ENCODE measurements at regions not wholly inside any gene's neighbourhood (a gene's known extent, or its start where the extent isn't known, plus 50 kb on each side); places are given as distances from the start of the nearest gene placed in this dataset.

- ChIA-PET POLR2A (no interaction called here), CTCF (no interaction called here)
- H3K4me3 Mint-ChIP-seq: no peak overlapping the region
- ATAC-seq: no peak
- no peak overlapping the region for H3K27ac Mint-ChIP-seq
- no peak for DNase-seq (ENCODE audit: low spot score)
- H3K9me3 Mint-ChIP-seq: peaks cover 13% of the 10 kb centered on the region
- H3K36me3 Mint-ChIP-seq: no peaks in the 10 kb centered on the region; the same call in 1 of the 2 replicates
- no peaks in the 10 kb centered on the region for H3K27me3 Mint-ChIP-seq (ENCODE audit: low read depth)
- TF ChIP-seq NFATC4 (CRISPR knock-in tag; IDR thresholded peaks at IDR 0.05) (no peak), AR (CRISPR knock-in tag; IDR thresholded peaks at IDR 0.05) (no peak), ZMAT4 (CRISPR knock-in tag; IDR thresholded peaks at IDR 0.05) (no peak), MXD4 (CRISPR knock-in tag; IDR thresholded peaks at IDR 0.05; ENCODE audit: borderline replicate concordance) (no peak), NR1H2 (CRISPR knock-in tag; IDR thresholded peaks at IDR 0.05) (no peak), SMAD3 (CRISPR knock-in tag; IDR thresholded peaks at IDR 0.05; ENCODE audit: borderline replicate concordance) (no peak), ETV6 (CRISPR knock-in tag; IDR thresholded peaks at IDR 0.05) (no peak), CBFB (CRISPR knock-in tag; IDR thresholded peaks at IDR 0.05; ENCODE audit: low read depth) (no peak), RORB (CRISPR knock-in tag; IDR thresholded peaks at IDR 0.05) (no peak), HMGA2 (CRISPR knock-in tag; IDR thresholded peaks at IDR 0.05) (no peak), ZNF423 (CRISPR knock-in tag; IDR thresholded peaks at IDR 0.05) (no peak), TEAD1 (CRISPR knock-in tag; IDR thresholded peaks at IDR 0.05) (no peak), GTF2I (CRISPR knock-in tag; conservative IDR thresholded peaks at IDR 0.05) (no peak), JAZF1 (CRISPR knock-in tag; IDR thresholded peaks at IDR 0.05) (no peak)
- H3K4me1 Mint-ChIP-seq: peaks cover 3% of the 10 kb centered on the region
Observed at GRCh38 chr1:213481395-213481794, 430.4 kb downstream of the RPS6KC1 start.

GRCh38 chr1:213484333-213484732 is 433.3 kb downstream of the RPS6KC1 start:
- no peaks in the 10 kb centered on the region; the same call in 1 of the 2 replicates for H3K36me3 Mint-ChIP-seq
- POLR2A ChIA-PET: no interaction called here
- ATAC-seq (no peak), DNase-seq (ENCODE audit: low spot score) (no peak)
- H3K27me3 Mint-ChIP-seq (ENCODE audit: low read depth): no peaks in the 10 kb centered on the region
- no peak overlapping the region for H3K4me3 Mint-ChIP-seq
- H3K9me3 Mint-ChIP-seq: peaks cover 13% of the 10 kb centered on the region
- CTCF ChIA-PET: interaction anchor here (0.6 kb wide), 1 partner anchor 34 kb away, joined by 3 read pairs; no protein-coding TSS in a partner anchor
- peaks cover 3% of the 10 kb centered on the region for H3K4me1 Mint-ChIP-seq
- H3K27ac Mint-ChIP-seq: no peak overlapping the region
- TF ChIP-seq AFF4 (CRISPR knock-in tag; IDR thresholded peaks at IDR 0.05; ENCODE audit: borderline replicate concordance) (no peak), SMAD4 (CRISPR knock-in tag; IDR thresholded peaks at IDR 0.05) (no peak), ZNF121 (CRISPR knock-in tag; IDR thresholded peaks at IDR 0.05) (no peak), CBFB (CRISPR knock-in tag; IDR thresholded peaks at IDR 0.05; ENCODE audit: low read depth) (no peak), ZNF532 (CRISPR knock-in tag; IDR thresholded peaks at IDR 0.05; ENCODE audit: borderline replicate concordance) (no peak), EMX1 (CRISPR knock-in tag; IDR thresholded peaks at IDR 0.05) (no peak), MLX (CRISPR knock-in tag; IDR thresholded peaks at IDR 0.05) (no peak), TEAD4 (CRISPR knock-in tag; IDR thresholded peaks at IDR 0.05) (no peak)
